ENCODE measurements at regions not wholly inside any gene's neighbourhood (a gene's known extent, or its start where the extent isn't known, plus 50 kb on each side); places are given as distances from the start of the nearest gene placed in this dataset.

DNA sequence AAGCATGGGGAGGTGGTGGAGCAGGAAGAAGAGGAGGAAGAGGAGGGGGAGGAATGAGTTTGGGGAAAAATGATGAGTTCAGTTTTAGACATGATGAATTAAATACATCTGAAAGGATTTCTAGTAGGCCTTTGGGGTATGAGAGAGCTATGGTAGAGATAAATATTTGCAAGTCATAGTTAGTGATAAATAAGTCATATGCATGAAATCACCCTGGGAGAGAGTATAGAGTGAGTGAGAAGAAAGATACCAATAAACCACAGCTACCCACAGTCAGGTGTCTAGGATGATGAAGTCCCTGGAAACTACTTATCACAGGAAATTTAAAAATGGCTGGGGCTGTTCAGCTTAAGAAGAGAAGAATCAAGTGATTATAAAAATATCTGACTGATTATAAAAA is 240.5 kb downstream of the RDH14 start:
- ChIA-PET CTCF (no interaction called here), POLR2A (ENCODE audit: low non-redundant PET) (no interaction called here)
- no peak for TF ChIP-seq EZH2 (IDR thresholded peaks at IDR 0.05; ENCODE audit: borderline replicate concordance, low read depth, low read length, poor library complexity, severe bottlenecking)
- TF ChIP-seq, protein P1, sequence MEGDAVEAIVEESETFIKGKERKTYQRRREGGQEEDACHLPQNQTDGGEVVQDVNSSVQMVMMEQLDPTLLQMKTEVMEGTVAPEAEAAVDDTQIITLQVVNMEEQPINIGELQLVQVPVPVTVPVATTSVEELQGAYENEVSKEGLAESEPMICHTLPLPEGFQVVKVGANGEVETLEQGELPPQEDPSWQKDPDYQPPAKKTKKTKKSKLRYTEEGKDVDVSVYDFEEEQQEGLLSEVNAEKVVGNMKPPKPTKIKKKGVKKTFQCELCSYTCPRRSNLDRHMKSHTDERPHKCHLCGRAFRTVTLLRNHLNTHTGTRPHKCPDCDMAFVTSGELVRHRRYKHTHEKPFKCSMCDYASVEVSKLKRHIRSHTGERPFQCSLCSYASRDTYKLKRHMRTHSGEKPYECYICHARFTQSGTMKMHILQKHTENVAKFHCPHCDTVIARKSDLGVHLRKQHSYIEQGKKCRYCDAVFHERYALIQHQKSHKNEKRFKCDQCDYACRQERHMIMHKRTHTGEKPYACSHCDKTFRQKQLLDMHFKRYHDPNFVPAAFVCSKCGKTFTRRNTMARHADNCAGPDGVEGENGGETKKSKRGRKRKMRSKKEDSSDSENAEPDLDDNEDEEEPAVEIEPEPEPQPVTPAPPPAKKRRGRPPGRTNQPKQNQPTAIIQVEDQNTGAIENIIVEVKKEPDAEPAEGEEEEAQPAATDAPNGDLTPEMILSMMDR (conservative IDR thresholded peaks at IDR 0.05; ENCODE audit: low read depth, low read length): no peak
- no TSS peak for BruUV-seq (replicated peaks)
- Histone ChIP-seq H3K27ac (ENCODE audit: low read depth, low read length, poor library complexity, severe bottlenecking) (no peak overlapping the region), H3K9me3 (ENCODE audit: low read depth, low read length, poor library complexity, severe bottlenecking) (no peaks in the 10 kb centered on the region), H3K36me3 (ENCODE audit: insufficient read depth, low read length, poor library complexity, severe bottlenecking) (no peaks in the 10 kb centered on the region), H3K27me3 (replicated peaks; ENCODE audit: insufficient read depth, low read depth, low read length, poor library complexity) (no peaks in the 10 kb centered on the region), H3K4me1 (ENCODE audit: insufficient read depth, low read length, poor library complexity, severe bottlenecking) (no peaks in the 10 kb centered on the region), H3K4me3 (ENCODE audit: low read depth, low read length, poor library complexity, severe bottlenecking) (no peak overlapping the region)
- no peak for DNase-seq (ENCODE audit: low spot score)
- intact Hi-C loops (cut with micrococcal nuclease; ENCODE audit: unreplicated experiment): no loop called here

DNA sequence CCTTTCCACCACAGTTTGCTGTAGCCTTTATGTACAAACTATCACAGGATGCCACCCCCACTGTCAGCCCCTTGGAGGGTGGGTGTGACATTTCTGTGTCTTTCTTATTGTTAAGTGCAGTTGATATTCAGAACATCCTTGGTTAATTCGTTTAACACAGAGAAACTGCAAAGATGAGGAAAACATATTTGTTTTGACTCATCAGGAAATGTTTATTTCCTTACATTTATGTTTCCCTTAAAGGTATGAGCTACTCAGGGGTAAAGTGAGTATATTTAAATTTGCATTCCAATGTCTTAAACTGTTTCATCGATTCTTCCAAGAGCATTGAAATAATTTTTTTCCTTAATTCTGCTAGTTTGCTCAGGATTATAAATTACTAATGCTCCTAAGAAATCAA is 243.4 kb downstream of the RDH14 start:
- no peaks in the 10 kb centered on the region for H3K27me3 ChIP-seq (replicated peaks; ENCODE audit: insufficient read depth, low read depth, low read length, poor library complexity)
- ChIA-PET CTCF (no interaction called here), POLR2A (ENCODE audit: low non-redundant PET) (no interaction called here)
- no peak overlapping the region for H3K27ac ChIP-seq (ENCODE audit: low read depth, low read length, poor library complexity, severe bottlenecking)
- H3K9me3 ChIP-seq (ENCODE audit: low read depth, low read length, poor library complexity, severe bottlenecking): no peaks in the 10 kb centered on the region
- no peak for DNase-seq (ENCODE audit: low spot score)
- H3K36me3 ChIP-seq (ENCODE audit: insufficient read depth, low read length, poor library complexity, severe bottlenecking): no peaks in the 10 kb centered on the region
- intact Hi-C loops (cut with micrococcal nuclease; ENCODE audit: unreplicated experiment): no loop called here
- no peaks in the 10 kb centered on the region for H3K4me1 ChIP-seq (ENCODE audit: insufficient read depth, low read length, poor library complexity, severe bottlenecking)
- TF ChIP-seq, protein P1 (conservative IDR thresholded peaks at IDR 0.05; ENCODE audit: low read depth, low read length): no peak
- TF ChIP-seq EZH2 (IDR thresholded peaks at IDR 0.05; ENCODE audit: borderline replicate concordance, low read depth, low read length, poor library complexity, severe bottlenecking): no peak
- no peak overlapping the region for H3K4me3 ChIP-seq (ENCODE audit: low read depth, low read length, poor library complexity, severe bottlenecking)
- no TSS peak for BruUV-seq (replicated peaks)

DNA sequence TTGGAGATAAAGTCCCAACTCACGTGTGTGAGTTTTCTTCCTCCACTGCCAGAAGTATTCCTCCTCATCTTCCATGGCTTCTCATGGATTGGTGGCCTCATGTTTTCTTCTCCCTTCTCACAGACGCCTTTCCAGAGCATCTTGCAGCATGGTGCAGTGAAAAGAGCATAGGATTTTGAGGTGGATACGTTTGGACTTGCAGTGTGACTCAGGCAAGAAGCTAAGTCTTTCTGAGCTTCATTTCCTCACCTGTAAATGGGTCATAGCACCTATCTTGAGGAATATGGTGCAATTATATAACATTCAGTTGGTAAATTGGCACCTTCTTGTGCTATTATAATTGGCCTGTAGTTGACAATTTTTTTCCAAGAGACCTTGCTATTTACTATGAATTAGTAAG is 247.6 kb downstream of the RDH14 start:
- no TSS peak for BruUV-seq (replicated peaks)
- Histone ChIP-seq H3K27me3 (replicated peaks; ENCODE audit: insufficient read depth, low read depth, low read length, poor library complexity) (no peaks in the 10 kb centered on the region), H3K9me3 (ENCODE audit: low read depth, low read length, poor library complexity, severe bottlenecking) (no peaks in the 10 kb centered on the region), H3K36me3 (ENCODE audit: insufficient read depth, low read length, poor library complexity, severe bottlenecking) (no peaks in the 10 kb centered on the region), H3K4me3 (ENCODE audit: low read depth, low read length, poor library complexity, severe bottlenecking) (no peak overlapping the region), H3K27ac (ENCODE audit: low read depth, low read length, poor library complexity, severe bottlenecking) (no peak overlapping the region), H3K4me1 (ENCODE audit: insufficient read depth, low read length, poor library complexity, severe bottlenecking) (no peaks in the 10 kb centered on the region)
- no peak for DNase-seq (ENCODE audit: low spot score)
- ChIA-PET CTCF (no interaction called here), POLR2A (ENCODE audit: low non-redundant PET) (no interaction called here)
- TF ChIP-seq, protein P1 (conservative IDR thresholded peaks at IDR 0.05; ENCODE audit: low read depth, low read length): no peak
- TF ChIP-seq EZH2 (IDR thresholded peaks at IDR 0.05; ENCODE audit: borderline replicate concordance, low read depth, low read length, poor library complexity, severe bottlenecking): no peak
- intact Hi-C loops (cut with micrococcal nuclease; ENCODE audit: unreplicated experiment): no loop called here

Data from A673 (cell line).